Neural cell (in vitro differentiated cells): ENCODE measurements at regions not wholly inside any gene's neighbourhood (a gene's known extent, or its start where the extent isn't known, plus 50 kb on each side); places are given as distances from the start of the nearest gene placed in this dataset.

Source experiments
- RAD21 ChIP-seq: fragments of 450-650 bp; conservative IDR thresholded peaks from 2 replicates; pipeline ENCODE4 v1.6.1; 2014; ENCODE audit warnings: antibody characterized with exemption, mild to moderate bottlenecking, moderate library complexity
- REST ChIP-seq: IDR thresholded peaks from 2 replicates; pipeline ENCODE4 v1.6.1; 2012; ENCODE audit warnings: borderline replicate concordance
- TF ChIP-seq, protein P1 (sequence below): fragments of 450-650 bp; IDR thresholded peaks from 2 replicates; pipeline ENCODE4 v1.5.1; 2014; ENCODE audit warnings: antibody characterized with exemption, mild to moderate bottlenecking, moderate library complexity; ENCODE audit not compliant: poor library complexity, severe bottlenecking

DNA sequence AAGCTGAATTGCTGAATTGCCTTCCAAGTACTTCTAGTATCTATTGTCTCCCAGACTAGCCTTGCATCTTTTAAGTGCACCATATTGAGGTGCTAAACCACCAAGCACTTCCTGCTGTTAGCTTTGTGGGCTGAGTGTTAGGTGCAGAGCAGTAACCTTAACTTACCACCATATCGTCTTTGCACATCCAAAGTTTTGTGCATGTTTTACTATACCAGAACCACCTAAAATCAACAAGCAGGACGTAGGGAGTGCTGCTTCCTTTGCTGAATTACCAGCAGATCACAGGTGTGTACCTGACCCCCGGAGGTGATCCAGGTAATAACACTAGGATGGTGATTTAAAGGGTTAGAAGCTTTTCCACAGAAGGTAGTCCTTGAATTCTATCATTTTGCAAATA lies 359.9 kb upstream of the HNRNPA3 start:
- TF ChIP-seq, protein P1, sequence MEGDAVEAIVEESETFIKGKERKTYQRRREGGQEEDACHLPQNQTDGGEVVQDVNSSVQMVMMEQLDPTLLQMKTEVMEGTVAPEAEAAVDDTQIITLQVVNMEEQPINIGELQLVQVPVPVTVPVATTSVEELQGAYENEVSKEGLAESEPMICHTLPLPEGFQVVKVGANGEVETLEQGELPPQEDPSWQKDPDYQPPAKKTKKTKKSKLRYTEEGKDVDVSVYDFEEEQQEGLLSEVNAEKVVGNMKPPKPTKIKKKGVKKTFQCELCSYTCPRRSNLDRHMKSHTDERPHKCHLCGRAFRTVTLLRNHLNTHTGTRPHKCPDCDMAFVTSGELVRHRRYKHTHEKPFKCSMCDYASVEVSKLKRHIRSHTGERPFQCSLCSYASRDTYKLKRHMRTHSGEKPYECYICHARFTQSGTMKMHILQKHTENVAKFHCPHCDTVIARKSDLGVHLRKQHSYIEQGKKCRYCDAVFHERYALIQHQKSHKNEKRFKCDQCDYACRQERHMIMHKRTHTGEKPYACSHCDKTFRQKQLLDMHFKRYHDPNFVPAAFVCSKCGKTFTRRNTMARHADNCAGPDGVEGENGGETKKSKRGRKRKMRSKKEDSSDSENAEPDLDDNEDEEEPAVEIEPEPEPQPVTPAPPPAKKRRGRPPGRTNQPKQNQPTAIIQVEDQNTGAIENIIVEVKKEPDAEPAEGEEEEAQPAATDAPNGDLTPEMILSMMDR, result peak; percentile 29
- TF ChIP-seq REST, result no peak
- TF ChIP-seq RAD21, result no peak
